ENCODE measurements at regions not wholly inside any gene's neighbourhood (a gene's known extent, or its start where the extent isn't known, plus 50 kb on each side); places are given as distances from the start of the nearest gene placed in this dataset.

- ChIA-PET CTCF (no interaction called here), POLR2A (no interaction called here)
- TF ChIP-seq CTCF (IDR thresholded peaks at IDR 0.05; ENCODE audit: insufficient read depth, low read depth, low read length) = no peak
- Histone ChIP-seq H3K4me3 (ENCODE audit: low read depth, low read length) (no peak overlapping the region), H3K27me3 (ENCODE audit: control insufficient read depth, insufficient read depth, low read length) (peaks cover 6% of the 10 kb centered on the region; the same call in 1 of the 2 replicates), H3K36me3 (ENCODE audit: control insufficient read depth, insufficient read depth, low read length) (no peaks in the 10 kb centered on the region)
- no peak for DNase-seq (ENCODE audit: low read depth)
These were observed 157.0 kb upstream of the TNP1 start for GRCh38 chr2:217016796-217017419.

DNA sequence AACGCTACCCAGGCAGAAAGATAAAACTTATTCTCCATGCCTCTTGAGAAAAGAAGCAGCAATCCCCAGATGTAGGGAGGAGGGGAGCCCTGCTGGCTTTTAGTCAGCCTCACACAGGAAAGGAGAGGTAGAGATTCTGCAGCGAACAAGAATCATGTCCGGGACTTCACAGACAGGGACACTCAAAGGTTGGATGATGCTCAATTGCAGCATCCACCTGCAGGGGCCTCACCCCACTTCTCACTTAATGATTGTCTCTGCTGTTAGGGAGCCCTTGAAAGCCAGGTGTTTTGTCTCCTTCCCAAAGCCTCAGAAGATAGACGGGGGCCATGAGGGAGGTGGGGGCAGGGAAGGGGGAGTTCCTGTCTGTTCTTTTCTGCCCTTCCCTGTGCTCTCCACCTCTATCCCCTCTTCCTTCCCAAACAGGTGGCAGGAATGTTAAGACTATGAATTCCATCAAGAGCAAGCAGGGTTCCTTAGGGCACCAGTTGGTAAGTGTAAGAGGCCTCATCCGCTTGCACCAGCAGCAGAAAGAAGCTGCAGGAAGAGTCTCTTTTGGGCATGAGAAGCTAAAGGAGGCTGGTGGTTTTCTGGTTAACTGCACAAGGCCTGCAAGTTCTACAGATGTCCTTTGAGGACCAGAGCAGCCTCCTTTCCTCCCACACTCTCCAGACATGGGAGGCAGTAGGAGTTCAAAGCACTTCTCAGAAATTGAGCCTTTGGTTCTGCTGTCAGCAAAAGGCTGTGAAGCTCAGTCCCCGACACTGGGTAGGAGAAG lies 154.7 kb upstream of the TNP1 start:
- Histone ChIP-seq H3K36me3 (ENCODE audit: control insufficient read depth, insufficient read depth, low read length) (no peaks in the 10 kb centered on the region), H3K27me3 (ENCODE audit: control insufficient read depth, insufficient read depth, low read length) (peaks cover 6% of the 10 kb centered on the region; the same call in 1 of the 2 replicates), H3K4me3 (ENCODE audit: low read depth, low read length) (no peak overlapping the region)
- ChIA-PET POLR2A (no interaction called here), CTCF (no interaction called here)
- no peak for DNase-seq (ENCODE audit: low read depth)
- TF ChIP-seq CTCF (IDR thresholded peaks at IDR 0.05; ENCODE audit: insufficient read depth, low read depth, low read length) = no peak

GRCh38 chr2:217013926-217014325 lies 154.1 kb upstream of the TNP1 start:
- TF ChIP-seq CTCF (IDR thresholded peaks at IDR 0.05; ENCODE audit: insufficient read depth, low read depth, low read length) = no peak
- ChIA-PET CTCF (no interaction called here), POLR2A (no interaction called here)
- peaks cover 6% of the 10 kb centered on the region; the same call in 1 of the 2 replicates for H3K27me3 ChIP-seq (ENCODE audit: control insufficient read depth, insufficient read depth, low read length)
- no peak for DNase-seq (ENCODE audit: low read depth)
- H3K4me3 ChIP-seq (ENCODE audit: low read depth, low read length) = no peak overlapping the region
- no peaks in the 10 kb centered on the region for H3K36me3 ChIP-seq (ENCODE audit: control insufficient read depth, insufficient read depth, low read length)

DNA sequence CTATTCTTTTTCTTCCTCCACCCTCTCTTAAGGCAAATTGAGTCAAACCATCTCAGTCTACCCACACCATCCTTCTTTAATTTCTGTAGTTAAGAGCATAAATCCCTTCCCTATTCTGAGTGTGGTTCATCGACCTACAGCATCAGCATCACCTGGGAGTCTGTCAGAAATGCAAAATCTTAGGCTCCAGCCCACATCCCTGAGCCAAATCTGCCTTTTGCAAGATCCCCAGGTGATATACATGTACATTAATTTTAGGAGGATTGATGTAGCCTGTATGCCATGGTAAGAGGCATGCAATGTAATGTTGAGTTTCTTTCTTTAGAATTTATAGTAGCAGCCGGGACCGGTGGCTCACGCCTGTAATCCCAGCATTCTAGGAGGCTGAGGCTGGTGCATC lies 151.7 kb upstream of the TNP1 start:
- TF ChIP-seq CTCF (IDR thresholded peaks at IDR 0.05; ENCODE audit: insufficient read depth, low read depth, low read length) = no peak
- no peak for DNase-seq (ENCODE audit: low read depth)
- ChIA-PET POLR2A (no interaction called here), CTCF (no interaction called here)
- Histone ChIP-seq H3K4me3 (ENCODE audit: low read depth, low read length) (no peak overlapping the region), H3K36me3 (ENCODE audit: control insufficient read depth, insufficient read depth, low read length) (no peaks in the 10 kb centered on the region), H3K27me3 (ENCODE audit: control insufficient read depth, insufficient read depth, low read length) (peaks cover 3% of the 10 kb centered on the region; the same call in 1 of the 2 replicates)

DNA sequence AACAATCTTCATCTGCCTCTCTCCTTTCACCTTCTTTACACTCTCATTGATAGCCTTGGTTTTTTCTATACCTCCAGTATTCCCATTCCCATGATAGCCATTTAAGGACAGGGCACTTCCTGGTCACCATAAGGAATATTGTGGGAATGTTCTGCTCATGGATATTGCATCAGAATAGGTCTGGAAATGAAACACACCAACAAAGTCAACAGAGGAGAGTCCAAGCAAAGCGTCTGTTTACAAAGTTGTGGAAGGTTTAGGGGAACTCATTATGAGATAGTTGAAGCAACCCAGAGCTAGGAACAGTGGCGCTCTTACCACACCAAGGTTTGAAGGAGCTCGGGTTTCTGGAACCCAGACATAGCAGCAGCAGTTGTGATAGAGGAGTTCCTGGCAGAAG lies 150.3 kb upstream of the TNP1 start:
- TF ChIP-seq CTCF (IDR thresholded peaks at IDR 0.05; ENCODE audit: insufficient read depth, low read depth, low read length) = no peak
- DNase-seq (ENCODE audit: low read depth) = no peak
- Histone ChIP-seq H3K27me3 (ENCODE audit: control insufficient read depth, insufficient read depth, low read length) (peaks cover 5% of the 10 kb centered on the region; the same call in 1 of the 2 replicates), H3K4me3 (ENCODE audit: low read depth, low read length) (no peak overlapping the region), H3K36me3 (ENCODE audit: control insufficient read depth, insufficient read depth, low read length) (no peaks in the 10 kb centered on the region)
- CTCF ChIA-PET = interaction anchor here (0.9 to 1.4 kb wide), 2 partner anchors 13 to 18 kb away, joined by 3 to 4 read pairs; no protein-coding TSS in a partner anchor
- POLR2A ChIA-PET = no interaction called here

All from BJ (cell line).